ENCODE measurements at regions not wholly inside any gene's neighbourhood (a gene's known extent, or its start where the extent isn't known, plus 50 kb on each side); places are given as distances from the start of the nearest gene placed in this dataset.

DNA sequence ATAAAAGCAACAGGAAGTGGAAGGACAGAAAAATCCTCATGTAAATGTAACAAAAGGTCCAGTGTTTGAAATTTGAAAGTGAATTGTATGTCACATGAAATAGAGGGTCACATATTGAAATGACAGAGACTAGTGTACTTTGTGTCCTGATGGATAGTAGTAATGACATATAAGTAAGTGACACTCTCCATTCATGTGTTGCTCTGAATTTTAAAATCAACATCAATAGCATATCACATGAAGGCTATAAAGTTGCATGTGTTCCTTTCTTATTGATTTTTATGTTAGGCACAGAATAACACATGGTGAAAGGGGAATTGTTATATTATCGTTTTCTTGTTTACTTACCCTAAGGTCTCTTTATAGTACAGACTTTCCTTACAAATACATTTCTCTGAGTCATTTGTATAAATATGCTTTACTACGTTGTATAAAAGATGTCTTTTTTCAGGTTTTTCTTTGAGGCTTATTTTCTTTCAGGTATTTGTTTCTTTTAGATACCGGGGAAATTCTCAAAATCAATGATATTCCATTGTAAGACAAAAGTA lies 104.6 kb upstream of the CACNA2D1 start:
- Mint-ChIP-seq H3K27me3 (peaks cover 2% of the 10 kb centered on the region), H3K9me3 (no peaks in the 10 kb centered on the region), H3K27ac (no peak overlapping the region), H3K4me3 (no peak overlapping the region), H3K4me1 (ENCODE audit: low read depth) (no peaks in the 10 kb centered on the region), H3K36me3 (ENCODE audit: low read depth) (no peaks in the 10 kb centered on the region)
- CTCF ChIA-PET, result no interaction called here
- ATAC-seq (no peak), DNase-seq (no peak)
- TF ChIP-seq CTCF (IDR thresholded peaks at IDR 0.05), result no peak
- intact Hi-C loops (cut with micrococcal nuclease), result no loop called here
- POLR2A ChIA-PET, result no interaction called here

- CTCF ChIA-PET, result no interaction called here
- Mint-ChIP-seq H3K4me3 (no peak overlapping the region), H3K36me3 (ENCODE audit: low read depth) (no peaks in the 10 kb centered on the region), H3K27me3 (peaks cover 2% of the 10 kb centered on the region), H3K9me3 (no peaks in the 10 kb centered on the region), H3K27ac (no peak overlapping the region), H3K4me1 (ENCODE audit: low read depth) (no peaks in the 10 kb centered on the region)
- no peak for DNase-seq
- TF ChIP-seq CTCF (IDR thresholded peaks at IDR 0.05), result no peak
- POLR2A ChIA-PET, result no interaction called here
- intact Hi-C loops (cut with micrococcal nuclease), result no loop called here
- no peak for ATAC-seq
These were observed 99.1 kb upstream of the CACNA2D1 start for GRCh38 chr7:82542665-82543064.

- no peak overlapping the region for H3K4me3 Mint-ChIP-seq
- H3K27ac Mint-ChIP-seq, result no peak overlapping the region
- no peaks in the 10 kb centered on the region for H3K9me3 Mint-ChIP-seq
- intact Hi-C loops (cut with micrococcal nuclease), result no loop called here
- H3K4me1 Mint-ChIP-seq (ENCODE audit: low read depth), result no peaks in the 10 kb centered on the region
- ChIA-PET POLR2A (no interaction called here), CTCF (no interaction called here)
- H3K36me3 Mint-ChIP-seq (ENCODE audit: low read depth), result no peaks in the 10 kb centered on the region
- DNase-seq, result no peak
- no peak for TF ChIP-seq CTCF (IDR thresholded peaks at IDR 0.05)
- H3K27me3 Mint-ChIP-seq, result peaks cover 2% of the 10 kb centered on the region
- no peak for ATAC-seq
These were observed 96.4 kb upstream of the CACNA2D1 start for GRCh38 chr7:82539969-82540368.

- DNase-seq, result no peak
- intact Hi-C loops (cut with micrococcal nuclease), result no loop called here
- H3K27me3 Mint-ChIP-seq, result peaks cover 1% of the 10 kb centered on the region
- POLR2A ChIA-PET, result no interaction called here
- no peak for ATAC-seq
- no peak overlapping the region for H3K4me3 Mint-ChIP-seq
- H3K9me3 Mint-ChIP-seq, result peaks cover 1% of the 10 kb centered on the region
- CTCF ChIA-PET, result no interaction called here
- no peak for TF ChIP-seq CTCF (IDR thresholded peaks at IDR 0.05)
- no peak overlapping the region for H3K27ac Mint-ChIP-seq
- H3K4me1 Mint-ChIP-seq (ENCODE audit: low read depth), result no peaks in the 10 kb centered on the region
- H3K36me3 Mint-ChIP-seq (ENCODE audit: low read depth), result no peaks in the 10 kb centered on the region
These were observed 91.1 kb upstream of the CACNA2D1 start for GRCh38 chr7:82534684-82535083.

DNA sequence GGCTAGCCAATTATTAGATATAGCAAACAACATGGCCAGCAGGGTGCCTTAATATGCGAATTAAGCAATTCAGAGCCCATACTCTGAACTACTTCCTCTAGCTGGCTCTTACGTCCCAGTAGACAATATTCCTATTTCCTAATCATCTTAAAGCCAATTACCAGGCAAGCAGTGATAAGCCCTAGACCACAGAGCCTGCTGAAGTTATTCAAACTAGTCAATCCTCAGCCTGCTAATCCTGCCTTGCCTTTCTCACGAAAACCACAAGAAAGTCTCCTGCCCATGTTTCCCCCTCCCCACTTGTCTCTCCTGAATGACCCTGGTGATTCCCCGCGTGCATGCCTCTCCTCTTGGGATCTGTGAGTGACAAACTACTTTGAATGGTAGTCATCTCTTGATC lies 86.8 kb upstream of the CACNA2D1 start:
- ChIA-PET CTCF (no interaction called here), POLR2A (no interaction called here)
- Mint-ChIP-seq H3K36me3 (ENCODE audit: low read depth) (no peaks in the 10 kb centered on the region), H3K4me1 (ENCODE audit: low read depth) (no peaks in the 10 kb centered on the region), H3K27me3 (peaks cover 1% of the 10 kb centered on the region), H3K27ac (no peak overlapping the region), H3K9me3 (peaks cover 1% of the 10 kb centered on the region), H3K4me3 (no peak overlapping the region)
- intact Hi-C loops (cut with micrococcal nuclease), result no loop called here
- ATAC-seq, result no peak
- DNase-seq, result no peak
- TF ChIP-seq CTCF (IDR thresholded peaks at IDR 0.05), result no peak
